ENCODE measurements at regions not wholly inside any gene's neighbourhood (a gene's known extent, or its start where the extent isn't known, plus 50 kb on each side); places are given as distances from the start of the nearest gene placed in this dataset.

DNA sequence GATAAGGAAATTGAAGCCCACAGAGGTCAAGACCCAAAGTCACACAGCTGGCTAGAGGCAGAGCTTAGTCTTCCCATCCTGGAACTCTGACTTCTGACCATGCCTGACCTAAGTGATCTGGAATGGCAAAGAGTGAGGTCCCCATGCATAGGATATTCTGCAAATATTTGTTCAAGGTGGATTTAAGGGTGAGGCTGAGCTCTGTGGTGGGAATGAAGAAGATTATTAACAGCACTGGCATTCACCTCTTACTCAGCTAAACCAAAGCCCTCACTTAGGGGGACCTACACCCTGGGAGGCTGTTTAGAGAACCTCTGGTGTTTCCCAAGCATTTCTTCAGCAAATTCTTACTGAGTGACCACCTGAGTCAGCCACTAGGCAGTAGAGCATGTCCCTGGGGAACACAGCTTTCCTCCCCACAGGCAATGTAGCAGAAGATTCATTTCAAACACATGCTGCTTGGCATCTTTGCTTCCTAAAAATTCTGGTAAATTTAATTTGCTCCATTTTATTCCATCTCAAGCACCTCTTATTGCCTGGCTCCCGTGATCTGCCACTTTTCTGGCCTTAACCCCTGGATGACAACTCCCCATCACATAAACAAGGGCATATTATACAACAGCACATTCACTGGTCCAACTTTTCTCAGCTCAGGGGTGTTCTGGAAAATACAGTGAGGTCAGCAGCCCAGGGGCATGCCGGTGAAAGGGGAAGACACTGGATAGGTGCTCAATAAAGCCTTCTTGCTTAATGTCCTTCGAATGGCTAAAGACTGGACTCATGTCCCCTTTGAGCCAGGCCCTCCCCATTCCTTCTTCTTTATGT, 176.0 kb downstream of the ABHD5 start:
- DNase-seq (ENCODE audit: low read depth) = no peak

DNA sequence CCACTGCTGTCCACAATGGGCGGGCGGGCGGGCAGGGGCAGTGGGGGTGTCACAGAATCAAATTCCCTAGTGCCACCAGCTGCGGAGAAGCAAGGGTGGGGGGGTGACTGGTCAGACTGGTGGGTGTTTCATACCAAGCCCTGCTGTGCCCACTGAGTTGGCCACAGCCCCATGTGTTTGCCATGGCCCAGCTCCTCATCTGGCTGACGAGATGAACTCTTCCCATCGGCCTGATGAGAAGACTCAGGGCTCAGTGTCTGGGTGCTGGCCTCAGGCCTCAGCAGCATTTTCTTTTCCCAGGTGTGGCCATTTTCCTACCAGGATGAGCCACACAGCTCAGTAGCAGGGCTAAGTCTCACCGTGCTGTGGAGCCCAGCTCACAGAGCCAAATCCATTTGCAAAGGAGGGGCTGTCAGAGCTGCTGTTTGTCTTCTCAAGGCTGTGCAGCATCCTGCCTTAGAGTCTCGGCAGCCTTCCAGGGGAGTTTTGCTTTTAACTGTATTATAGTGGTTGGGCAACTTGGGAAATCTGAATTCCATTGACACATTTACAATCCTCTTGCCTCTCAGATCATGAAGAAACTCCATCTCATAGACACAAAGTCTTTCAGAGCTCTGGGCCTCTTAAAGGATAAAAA, 176.8 kb downstream of the ABHD5 start:
- DNase-seq (ENCODE audit: low read depth) = no peak

DNA sequence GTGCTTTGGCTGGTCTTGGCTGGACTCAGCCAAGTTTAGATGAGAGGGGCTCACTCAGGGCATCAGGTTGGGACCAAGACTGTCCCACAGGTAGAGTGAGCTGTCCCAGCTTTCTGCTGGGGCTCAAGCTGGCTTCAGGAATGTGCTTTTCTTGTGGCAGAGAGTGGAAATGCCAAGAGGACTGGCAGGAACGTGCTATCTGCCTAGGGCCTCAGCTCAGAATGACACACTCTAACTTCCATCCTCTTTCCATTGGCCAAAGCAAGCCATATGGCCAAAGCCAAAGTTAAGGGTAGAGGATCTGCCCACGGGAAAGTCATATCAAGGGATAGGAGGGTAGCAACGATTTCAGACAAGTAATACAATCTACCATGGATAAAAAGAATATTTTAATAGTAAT, 178.8 kb downstream of the ABHD5 start:
- DNase-seq (ENCODE audit: low read depth) = no peak

DNA sequence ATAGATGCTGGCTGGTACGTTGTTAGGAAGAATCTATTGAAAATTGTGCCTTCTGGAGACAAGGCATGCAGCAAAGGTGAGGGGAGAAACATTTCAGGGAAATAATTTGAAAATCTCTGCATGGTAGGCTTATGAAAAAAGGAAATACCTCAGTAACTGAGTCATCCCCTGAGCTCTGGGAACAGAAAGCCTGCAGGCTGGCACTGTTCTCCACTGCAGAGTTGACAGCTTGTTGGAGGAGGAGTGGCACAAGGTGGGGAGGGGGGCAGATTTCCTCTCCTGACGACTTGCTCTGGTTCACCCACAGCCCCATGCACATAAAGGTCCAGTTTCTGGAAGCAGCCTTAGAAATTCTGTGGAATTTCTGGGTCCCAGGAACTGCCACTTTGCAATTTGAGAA, 179.4 kb downstream of the ABHD5 start:
- no peak for DNase-seq (ENCODE audit: low read depth)

DNA sequence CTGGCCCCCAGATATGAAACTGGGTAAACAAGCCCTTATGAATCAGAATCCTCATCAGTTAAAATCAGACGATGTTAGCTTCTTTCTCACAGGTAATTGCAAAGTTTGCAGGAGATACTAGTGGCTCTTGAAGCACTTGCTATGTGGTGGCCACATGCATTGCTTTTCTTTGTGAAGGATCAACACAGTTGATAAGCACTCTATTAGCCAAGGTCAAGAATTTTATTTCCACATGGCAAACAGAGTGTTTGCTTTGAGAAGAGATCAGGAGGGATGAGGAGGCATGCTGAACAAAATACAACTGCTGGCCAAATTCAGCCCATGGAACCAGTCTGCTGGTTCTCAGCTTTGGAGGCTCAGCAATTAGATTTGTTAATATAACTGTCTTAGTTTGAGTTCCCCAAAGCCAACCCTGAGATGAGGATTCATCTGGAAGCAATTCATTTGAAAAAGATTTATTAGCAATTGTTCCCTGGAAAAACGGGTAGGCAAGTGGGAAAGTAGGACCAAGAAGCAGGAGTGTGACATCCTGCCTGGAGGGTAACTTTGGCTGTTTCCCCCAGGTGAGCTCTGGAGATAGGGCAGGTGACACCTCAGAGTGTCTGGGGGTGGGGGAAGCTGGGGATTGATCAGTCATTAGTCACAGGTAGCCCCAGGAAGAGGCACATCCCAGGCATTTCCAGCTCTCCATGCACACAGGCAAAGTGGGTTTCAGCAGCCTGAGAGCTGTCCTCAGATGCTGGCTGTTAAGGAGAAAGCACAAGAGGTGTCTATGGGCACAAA, 180.3 kb downstream of the ABHD5 start:
- no peak for DNase-seq (ENCODE audit: low read depth)

DNA sequence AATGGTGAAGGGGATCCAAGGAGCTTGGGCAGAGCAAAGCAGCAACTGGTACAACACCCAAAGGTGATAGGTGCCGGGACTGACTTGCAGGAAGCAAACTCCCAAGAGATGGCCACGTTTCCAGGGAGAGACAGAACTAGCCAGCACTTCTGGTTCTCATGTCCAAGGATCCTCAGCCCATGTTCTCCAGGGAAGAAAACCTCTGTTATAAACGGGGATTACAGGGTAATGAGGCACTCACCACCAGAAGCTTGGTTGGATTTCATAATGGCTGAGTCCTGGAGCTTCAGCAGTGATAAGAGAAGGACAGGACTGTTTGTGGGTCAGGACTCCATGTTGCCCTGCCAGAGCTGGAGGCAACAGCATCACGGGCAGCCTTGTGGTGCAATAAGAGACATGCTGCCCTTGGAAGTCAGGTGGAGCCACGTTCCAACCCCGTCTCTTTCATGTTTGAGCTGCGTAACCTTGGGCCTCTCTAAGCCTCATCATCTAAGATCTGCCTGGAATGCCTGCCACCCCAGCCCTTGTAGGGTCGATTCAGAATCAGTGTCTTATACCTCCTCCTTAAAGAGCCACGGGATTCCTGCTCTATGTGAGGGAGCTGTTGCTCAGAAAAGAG, 181.0 kb downstream of the ABHD5 start:
- no peak for DNase-seq (ENCODE audit: low read depth)

DNA sequence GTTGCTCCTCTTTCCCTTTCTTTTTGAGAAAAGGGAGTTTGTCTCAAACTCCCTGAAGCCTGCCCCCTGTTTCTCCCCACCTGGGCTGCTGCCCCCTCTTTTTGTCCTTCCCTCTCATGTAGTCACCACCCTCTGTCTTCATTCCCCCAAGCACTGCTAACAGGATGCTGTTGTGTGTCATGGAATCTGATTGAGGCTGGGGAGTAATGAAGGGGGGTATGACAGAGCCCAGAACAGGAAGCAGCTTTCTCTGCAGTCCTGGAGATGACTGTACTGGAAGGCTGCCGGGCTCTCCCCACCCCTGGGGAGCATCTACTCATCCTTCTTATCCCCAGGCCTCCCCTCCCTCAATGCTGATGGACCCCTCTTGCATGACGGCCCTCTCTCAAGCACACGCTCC, 181.6 kb downstream of the ABHD5 start:
- no peak for DNase-seq (ENCODE audit: low read depth)

DNA sequence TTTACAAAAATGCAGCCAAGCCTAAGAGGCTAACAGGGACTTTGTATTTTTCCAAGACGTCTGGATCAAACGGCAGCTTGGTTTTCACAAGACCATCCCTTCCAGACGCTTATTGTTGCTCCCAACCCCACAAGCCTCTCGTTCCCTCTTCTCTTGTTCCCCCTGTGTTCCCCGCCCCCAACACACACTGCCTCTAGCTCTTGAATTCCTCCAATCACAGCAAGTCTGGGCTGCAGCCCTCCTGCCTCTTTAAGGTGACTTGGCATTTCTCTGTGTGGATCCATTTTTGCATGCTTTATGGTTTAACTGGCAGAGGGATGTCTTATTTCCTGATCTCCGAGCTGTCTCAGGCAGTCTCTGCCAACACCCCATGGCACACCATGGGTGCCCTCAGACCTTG, 182.2 kb downstream of the ABHD5 start:
- no peak for DNase-seq (ENCODE audit: low read depth)

DNA sequence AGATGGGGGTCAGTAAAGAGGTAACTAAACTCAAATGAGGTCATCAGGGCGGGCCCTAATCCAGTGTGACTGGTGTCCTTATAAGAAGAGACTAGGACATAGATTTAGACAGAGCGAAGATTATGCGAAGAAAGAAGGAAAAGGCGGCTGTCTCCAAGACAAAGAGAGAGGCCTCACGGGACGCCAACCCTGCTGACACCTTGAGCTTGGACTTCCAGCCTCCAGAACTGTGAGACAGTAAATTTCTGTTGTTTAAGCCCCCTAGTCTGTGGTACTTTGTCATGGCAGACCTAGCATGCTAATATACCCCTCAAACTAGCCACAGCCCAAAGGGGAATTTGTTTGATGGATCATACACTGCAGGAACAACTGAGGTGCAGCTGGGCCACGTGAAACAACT, 183.0 kb downstream of the ABHD5 start:
- DNase-seq (ENCODE audit: low read depth) = no peak

DNA sequence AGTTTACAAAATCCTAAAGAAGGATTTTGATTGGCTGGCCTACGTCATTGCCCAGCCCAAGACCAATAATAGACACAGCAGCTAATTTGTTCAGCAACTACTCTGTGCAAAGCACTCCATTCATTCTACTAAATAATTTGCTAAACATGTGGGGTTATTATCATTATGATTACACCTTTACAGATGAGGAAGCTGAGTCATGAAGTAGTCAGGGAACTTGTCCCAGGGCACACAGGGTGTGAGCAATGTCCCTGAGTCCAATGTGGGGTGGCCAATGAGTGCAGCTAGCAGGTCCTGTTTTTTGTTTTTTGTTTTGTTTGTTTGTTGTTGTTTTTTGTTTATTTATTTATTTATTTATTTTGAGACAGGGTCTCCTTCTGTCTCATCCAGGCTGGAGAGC, 183.6 kb downstream of the ABHD5 start:
- DNase-seq (ENCODE audit: low read depth) = no peak

DNA sequence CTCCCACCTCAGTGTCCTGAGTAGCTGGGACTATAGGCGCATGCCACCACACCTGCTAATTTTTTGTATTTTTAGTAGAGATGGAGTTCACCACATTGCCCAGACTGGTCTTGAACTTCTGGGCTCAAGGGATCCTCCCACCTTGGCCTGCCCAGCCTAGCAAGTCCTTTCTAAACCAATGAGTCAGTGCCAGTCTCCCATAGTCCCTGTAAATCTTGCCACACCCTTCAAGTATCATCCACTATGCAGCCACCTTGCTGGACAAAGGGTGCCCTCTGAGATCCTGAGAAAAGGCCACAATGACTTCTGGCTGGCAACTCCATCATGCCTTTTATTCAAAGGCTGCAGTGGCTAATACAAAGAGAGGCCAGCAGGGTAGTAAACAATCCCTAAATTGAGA, 184.0 kb downstream of the ABHD5 start:
- no peak for DNase-seq (ENCODE audit: low read depth)

DNA sequence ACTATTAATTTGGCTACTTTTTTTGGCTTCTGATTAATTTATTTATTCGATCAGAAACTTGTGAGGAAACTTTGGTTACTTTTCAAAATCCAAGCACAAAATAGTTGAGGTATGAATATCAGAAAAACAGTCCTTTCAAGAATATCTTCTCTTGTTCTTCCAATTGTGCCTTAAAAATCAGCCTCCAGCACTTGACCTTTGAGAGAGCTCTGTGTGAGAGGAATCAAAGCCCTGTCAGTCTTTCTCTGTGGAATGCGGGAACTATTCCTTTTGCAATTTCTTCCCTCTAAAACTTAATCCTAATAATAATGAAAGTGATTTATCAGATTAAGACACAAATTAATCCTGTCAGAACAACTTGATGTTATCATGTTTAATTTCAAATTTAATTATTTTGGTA, 185.9 kb downstream of the ABHD5 start:
- DNase-seq (ENCODE audit: low read depth) = no peak

DNA sequence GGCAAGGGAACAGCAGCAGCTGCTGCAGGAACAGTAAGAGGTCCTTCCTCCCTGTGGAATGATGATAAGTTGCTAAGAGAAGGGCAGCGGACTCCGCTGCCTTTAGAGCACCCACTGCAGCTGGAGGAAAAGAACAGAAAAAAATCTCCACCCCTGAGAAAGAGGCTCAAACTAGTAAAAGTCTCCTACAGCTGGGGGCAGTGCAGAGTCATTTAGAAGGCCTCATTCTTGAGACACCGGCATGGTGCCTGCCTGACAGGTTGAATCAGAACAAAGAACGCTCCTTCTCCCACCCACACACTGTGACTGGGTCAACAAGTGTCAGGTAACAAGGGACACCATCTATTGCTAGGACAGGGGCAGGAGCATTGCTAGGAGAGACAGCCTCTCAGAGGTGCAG, 188.4 kb downstream of the ABHD5 start:
- DNase-seq (ENCODE audit: low read depth) = no peak

DNA sequence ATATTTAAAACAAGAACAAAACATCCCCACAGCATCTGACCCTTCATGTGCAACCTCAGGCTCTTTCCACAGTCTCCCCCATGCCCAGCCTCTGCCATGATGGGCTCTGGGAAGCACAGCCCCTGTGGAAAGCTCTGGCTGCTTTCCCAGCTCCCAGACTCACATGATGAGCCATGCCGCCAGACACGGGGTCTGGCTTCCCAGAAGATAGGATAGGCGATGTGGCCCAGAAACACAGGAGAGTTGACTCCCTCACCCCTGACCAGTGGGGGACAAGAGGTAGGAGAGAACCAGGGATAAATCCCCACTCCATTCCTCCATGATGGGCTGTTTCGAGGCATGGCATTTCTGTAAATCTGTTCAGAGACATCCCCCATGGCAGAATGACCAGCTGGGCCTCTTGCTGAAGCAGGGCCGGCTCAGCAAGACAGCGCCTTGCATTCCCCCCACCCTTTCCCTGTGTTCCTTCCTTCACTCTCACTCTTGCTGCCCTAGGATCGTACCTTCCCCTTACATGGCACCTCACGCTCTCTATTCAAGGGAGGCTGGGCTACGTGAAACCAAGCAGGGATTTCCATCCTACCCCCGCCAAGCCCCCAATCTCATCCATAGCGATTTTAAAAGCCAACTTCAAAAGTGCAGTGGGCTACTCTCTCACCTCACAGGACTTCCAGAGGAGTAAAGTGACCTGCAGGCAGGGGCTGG, 192.4 kb downstream of the ABHD5 start:
- DNase-seq (ENCODE audit: low read depth) = no peak

DNA sequence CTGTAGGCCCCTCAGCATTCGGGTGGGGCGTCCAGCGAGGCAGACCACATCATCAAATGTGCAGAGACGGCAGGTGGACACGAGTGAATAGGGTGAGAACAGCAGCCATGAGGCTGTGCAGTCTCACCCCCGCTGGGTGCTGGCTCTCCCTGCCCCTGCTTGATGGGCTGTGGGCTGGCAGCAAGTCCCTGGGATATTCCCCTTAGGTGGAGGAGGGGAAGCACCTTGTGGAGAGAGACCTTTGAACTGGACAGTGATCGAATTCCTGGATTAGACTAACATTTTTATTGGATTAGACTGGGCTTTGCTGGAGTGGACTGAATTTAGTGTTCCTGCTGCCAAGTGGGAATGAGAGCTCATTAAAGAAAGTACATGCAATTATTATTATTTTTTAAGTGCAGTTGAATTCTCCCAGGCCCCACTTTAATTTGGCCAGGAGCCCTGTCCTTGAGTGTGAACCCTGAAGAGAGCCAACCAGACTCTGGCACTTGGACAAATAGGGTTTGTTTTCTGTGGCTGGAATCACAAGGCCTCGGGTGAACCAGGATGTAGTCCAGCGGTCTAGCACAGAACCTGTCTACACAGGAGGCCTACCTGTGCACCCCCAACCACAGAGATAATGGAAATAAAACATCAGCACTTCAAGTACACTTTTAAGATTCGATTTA, 193.1 kb downstream of the ABHD5 start:
- DNase-seq (ENCODE audit: low read depth) = no peak

DNA sequence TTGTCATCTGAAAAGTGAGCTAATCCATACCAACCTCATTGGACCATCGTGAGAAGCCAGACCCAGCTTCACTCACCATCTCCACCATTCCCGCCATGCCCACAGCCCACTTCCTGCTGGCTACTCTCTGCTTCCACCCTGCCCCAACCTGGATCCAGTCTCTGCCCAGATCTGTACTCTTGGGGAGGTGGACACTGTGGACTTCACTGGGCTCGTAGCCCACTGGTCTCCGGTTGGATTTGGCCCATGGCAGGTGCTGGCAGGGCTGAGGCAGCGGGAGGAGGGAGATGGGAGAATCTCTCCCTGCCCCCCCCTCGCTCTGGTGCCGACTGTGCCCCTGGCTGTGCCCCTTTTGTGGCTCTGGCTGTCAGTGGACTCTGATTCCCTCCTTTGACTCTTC, 193.8 kb downstream of the ABHD5 start:
- no peak for DNase-seq (ENCODE audit: low read depth)

DNA sequence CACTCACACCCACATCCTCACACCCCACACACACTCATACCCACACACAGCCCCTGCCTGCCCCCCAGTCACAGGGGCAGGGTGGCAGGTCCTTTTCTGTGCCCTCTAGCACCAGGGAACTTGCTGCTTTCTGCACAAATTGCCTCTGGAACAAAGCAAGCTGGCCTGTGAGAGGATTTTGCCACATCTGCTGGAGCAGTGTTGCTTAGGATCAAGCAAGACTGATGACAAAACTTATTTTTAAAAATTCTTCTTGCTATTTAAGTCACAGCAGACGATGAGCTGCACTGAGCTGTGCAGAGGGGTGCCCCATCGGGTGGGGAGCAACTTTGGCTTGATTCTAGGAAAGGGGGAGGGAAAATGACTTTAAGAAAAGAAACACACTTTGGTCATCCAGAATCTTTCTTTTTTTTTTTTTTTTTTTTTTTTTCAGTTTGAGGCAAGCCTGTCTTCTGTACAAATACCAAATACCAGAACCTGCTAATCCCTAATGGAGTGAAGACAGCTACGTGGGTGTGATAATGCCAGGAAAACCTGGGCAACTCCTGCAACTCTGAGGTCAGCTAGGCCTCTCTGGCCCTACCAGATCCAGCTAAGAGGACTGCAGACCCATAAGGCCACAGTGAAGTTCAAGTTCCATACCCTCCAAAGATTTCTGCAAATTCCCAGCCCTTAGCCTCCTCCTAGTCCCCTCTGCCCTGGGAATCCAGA, 195.3 kb downstream of the ABHD5 start:
- DNase-seq (ENCODE audit: low read depth) = no peak

DNA sequence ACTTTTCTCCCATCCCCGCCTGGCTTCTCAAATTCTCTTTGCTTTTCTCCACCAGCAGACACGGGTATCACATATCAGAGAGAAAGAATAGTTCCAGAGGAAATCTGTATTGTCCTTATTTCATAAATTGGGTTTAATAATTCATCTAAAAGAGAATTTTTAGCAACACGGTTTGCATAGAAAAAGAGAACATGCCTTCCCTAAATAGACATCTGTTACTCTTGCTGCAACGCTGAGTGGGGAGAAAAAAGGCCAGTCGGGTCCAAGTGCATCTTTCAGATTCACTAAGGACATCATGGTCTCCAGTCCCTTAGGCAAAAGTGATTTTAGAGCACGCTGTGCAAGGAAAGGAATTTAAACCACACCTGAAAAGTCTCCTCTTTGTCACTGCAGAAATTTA, 201.3 kb downstream of the ABHD5 start:
- no peak for DNase-seq (ENCODE audit: low read depth)

DNA sequence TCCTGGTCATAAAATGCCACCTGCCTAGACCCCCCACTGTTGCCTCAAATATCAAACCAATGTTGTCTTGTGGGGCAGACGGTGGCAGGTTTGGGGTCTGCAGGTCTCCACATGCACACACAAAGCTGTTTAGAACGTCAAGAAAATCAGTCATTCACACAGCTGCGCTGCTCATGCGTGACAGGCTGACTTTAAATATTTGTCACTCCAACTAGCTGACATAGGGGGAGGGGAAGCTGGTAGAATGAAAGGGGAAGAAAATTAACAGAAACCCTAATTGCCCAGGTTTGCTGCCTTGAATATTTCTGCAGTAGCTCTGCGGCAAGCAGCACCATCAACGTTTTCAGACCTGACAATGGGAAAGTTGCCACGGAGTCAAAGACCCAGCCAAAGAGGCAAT, 201.8 kb downstream of the ABHD5 start:
- DNase-seq (ENCODE audit: low read depth) = no peak

DNA sequence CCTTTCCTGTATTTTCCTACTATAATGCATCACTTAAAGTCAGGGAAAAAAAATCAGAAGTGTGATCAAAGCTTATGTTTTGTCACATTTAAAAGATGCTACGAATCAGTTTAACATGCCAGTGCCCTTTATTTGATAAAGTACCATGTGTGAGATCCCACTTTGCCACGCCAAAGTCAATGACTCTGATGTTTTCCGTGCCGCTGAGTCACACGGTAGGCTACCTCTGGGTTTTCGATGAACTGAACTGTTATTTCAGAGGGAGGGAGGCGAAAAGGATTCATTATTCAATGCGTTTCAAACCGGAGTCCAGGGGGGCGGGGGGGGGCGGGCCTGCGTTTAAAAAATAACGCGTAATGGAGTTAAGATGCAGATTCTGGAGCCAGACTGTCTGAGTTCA, 203.0 kb downstream of the ABHD5 start:
- DNase-seq (ENCODE audit: low read depth) = no peak
